ENCODE measurements at regions not wholly inside any gene's neighbourhood (a gene's known extent, or its start where the extent isn't known, plus 50 kb on each side); places are given as distances from the start of the nearest gene placed in this dataset.
A peak's percentile ranks its signal among the peaks of the same experiment; 100 is the strongest.
"Not testable (repeated sequence)": the region's sequence is repeated elsewhere in the genome, so short reads cannot be mapped to it uniquely, and the experiment has no call there.

DNA sequence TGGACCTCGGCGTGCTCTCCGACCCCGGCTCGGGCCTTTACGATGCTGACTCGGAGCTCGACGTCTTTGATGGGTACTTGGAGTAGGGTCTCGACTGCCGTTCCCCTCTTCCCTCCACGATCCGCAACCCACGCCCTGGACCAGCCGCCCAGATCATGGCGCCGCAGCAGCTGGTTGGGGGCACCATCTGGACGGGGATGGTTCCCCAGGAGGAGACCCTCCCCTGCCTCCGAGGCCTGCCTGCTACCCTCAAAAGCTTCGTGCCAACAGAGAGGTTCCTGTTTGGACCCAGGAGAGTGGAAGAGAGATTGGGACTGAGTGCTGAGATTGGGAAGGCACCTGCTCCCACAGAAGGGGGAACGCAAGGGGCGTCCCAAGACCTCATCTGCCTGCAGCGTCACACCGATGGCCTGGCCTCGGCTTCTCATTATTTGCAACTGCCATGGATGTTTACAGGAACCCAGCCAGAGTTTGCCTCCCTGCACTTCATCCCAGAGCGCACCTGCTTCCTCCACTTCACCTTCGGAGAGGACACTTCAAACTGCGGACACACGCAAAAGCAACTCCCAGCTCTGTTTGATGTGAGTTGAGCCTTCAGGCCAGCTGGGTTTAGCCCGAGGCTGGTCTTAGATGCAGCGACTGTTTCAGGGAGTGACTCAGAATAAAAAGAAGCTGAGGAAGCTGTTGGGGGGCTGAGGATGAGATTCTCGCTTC is 58.9 kb downstream of the GOLGA6L7 start:
- H3K9me3 Mint-ChIP-seq (ENCODE audit: insufficient read depth); H3K36me3 Mint-ChIP-seq (ENCODE audit: low read depth); H3K4me1 Mint-ChIP-seq (ENCODE audit: low read depth); POLR2A ChIA-PET; H3K27ac Mint-ChIP-seq: not testable (repeated sequence)
- ATAC-seq (peak; percentile 74), DNase-seq (peak; percentile 33)
- peak overlapping the region; percentile 26 for H3K4me3 Mint-ChIP-seq
- CTCF ChIA-PET, result interaction anchor here (1.0 kb wide), 1 partner anchor 185 kb away, joined by 4 read pairs; no protein-coding TSS in a partner anchor
- peaks cover 42% of the 10 kb centered on the region for H3K27me3 Mint-ChIP-seq (ENCODE audit: low read depth)

DNA sequence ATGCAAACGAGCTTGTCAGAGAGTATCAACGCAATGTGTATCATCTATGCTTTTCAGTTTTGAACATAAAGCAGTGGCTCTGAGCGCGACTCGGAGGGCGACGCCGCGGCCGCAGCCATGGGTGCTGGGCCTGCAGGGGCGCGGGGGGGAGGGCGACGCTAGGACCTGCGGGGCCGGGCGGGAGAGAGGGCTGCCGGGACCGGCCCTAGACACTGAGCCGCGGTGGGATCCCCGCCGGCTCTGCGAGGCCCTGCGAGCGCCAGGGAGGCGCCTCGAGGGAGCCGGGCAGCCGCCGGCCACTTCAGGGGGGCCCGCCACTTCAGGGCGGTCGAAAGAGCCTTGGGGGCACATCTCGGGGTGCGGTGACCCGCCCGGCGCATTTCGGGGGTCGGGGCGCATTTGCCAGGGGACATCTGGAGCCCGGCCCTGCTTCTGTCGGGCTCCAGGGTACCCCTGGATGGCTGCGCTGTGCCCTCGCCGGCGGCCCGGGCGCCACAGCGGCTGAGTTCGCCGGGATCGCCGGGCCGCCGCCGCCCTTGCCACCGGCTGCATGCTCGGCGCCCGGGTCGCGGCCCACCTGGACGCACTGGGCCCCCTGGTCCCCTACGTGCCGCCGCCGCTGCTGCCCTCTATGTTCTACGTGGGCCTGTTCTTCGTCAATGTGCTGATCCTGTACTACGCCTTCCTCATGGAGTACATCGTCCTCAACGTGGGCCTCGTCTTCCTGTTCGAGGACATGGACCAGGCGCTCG is 59.6 kb downstream of the GOLGA6L7 start:
- CTCF ChIA-PET; H3K27ac Mint-ChIP-seq; H3K9me3 Mint-ChIP-seq (ENCODE audit: insufficient read depth); POLR2A ChIA-PET; H3K4me1 Mint-ChIP-seq (ENCODE audit: low read depth); H3K36me3 Mint-ChIP-seq (ENCODE audit: low read depth); H3K4me3 Mint-ChIP-seq; DNase-seq: not testable (repeated sequence)
- ATAC-seq, result peak; percentile 78
- H3K27me3 Mint-ChIP-seq (ENCODE audit: low read depth), result peaks cover 42% of the 10 kb centered on the region

DNA sequence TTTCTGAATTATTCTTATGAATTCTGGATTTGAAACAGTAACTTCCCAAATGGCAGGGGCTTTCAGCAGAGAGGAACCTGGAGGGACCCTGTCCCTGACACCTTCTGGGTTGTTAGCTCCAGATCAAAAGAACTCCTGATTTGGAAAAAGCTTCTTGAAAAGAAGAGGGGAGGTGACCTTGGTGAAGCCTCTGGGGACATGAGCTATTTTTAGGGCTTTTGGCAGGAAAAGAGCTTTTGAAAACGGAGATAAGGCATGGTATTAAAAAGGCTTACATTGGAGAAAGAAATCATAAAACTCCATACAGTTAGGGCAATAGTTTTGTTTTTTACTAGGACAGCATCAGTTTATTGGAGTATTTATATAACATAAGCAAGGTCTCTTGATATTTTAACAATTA is 60.3 kb downstream of the GOLGA6L7 start:
- H3K4me1 Mint-ChIP-seq (ENCODE audit: low read depth); ATAC-seq; H3K4me3 Mint-ChIP-seq; H3K36me3 Mint-ChIP-seq (ENCODE audit: low read depth); POLR2A ChIA-PET; H3K27ac Mint-ChIP-seq; DNase-seq; CTCF ChIA-PET; H3K9me3 Mint-ChIP-seq (ENCODE audit: insufficient read depth): not testable (repeated sequence)
- peaks cover 40% of the 10 kb centered on the region for H3K27me3 Mint-ChIP-seq (ENCODE audit: low read depth)

DNA sequence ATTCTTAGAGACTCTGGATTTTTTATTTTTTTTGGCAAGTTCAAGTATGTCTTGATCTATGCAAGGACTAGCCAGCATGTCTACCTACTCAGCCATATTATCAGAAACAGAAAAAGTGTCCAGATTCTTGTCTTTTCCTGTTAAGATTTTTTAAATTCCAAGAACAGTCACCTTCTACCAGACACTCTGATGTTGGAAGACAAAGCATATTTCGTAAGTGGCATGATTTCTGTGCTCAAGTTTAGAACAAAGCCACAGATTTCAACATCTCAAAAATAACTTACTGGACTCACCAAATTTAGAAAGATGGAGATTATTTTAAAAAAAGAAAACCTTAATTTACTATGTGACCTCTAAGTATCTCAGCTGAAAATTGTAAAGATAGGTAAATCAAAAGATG is 61.9 kb downstream of the GOLGA6L7 start:
- Mint-ChIP-seq H3K4me3 (no peak overlapping the region), H3K27me3 (ENCODE audit: low read depth) (peaks cover 30% of the 10 kb centered on the region), H3K27ac (no peak overlapping the region), H3K4me1 (ENCODE audit: low read depth) (peaks cover 4% of the 10 kb centered on the region), H3K36me3 (ENCODE audit: low read depth) (no peaks in the 10 kb centered on the region), H3K9me3 (ENCODE audit: insufficient read depth) (no peaks in the 10 kb centered on the region)
- ChIA-PET POLR2A (no interaction called here), CTCF (interaction anchor here (0.8 kb wide), 1 partner anchor 302 kb away, joined by 3 read pairs; no protein-coding TSS in a partner anchor)
- DNase-seq (no peak), ATAC-seq (no peak)

DNA sequence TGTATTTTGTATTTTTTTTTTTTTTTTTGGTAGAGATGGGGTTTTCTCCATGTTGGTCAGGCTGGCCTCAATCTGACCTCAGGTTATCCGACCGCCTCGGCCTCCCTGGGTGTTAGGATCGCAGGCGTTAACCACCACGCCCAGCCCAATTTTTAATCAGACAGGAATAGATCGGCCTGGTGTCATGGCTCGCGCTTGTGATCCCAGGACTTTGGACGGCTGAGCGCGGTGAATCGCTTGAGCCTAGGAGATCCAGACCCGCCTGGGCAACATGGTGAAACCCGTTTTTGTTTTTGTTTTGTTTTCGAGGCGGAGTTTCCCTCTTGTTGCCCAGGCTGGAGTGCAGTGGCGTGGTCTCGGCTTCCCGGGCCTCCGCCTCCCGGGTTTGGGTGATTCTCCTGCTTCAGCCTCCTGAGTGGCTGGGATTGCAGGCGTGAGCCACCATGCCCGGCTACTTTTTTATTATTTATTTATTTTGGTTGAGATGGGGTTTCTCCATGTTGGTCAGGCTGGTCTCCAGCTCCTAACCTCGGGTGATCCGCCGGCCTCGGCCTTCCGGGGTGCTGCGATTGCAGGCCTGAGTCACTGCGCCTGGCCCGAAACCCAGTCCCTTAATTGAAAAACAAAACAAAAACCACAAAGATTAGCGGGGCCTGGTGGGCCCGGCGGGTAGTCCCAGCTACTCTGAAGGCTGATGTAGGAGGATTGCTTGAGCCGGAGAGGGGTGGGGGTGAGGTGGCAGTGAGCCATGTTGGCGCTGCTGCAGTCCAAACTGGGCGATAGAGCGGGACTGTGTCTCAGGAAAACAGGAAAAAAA is 63.9 kb downstream of the GOLGA6L7 start:
- H3K27me3 Mint-ChIP-seq (ENCODE audit: low read depth), result peaks cover 29% of the 10 kb centered on the region
- H3K9me3 Mint-ChIP-seq (ENCODE audit: insufficient read depth); ATAC-seq; H3K4me1 Mint-ChIP-seq (ENCODE audit: low read depth); H3K27ac Mint-ChIP-seq; H3K4me3 Mint-ChIP-seq; CTCF ChIA-PET; H3K36me3 Mint-ChIP-seq (ENCODE audit: low read depth); POLR2A ChIA-PET; DNase-seq: not testable (repeated sequence)

DNA sequence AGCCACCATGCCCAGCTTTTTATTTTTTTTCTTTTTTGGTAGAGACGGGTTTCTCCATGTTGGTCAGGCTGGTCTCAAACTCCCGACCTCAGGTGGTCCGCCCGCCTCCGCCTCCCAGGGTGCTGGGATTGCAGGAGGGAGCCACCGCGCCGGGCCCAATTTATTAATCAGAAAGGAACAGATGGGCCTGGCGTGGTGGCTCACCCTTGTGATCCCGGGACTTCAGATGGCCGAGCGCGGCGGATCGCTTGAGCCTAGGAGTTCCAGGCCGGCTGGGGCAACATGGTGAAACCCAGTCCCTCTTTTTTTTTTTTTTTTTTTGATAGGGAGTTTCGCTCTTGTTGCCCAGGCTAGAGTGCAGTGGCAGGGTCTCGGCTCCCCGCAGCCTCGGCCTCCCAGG is 64.6 kb downstream of the GOLGA6L7 start:
- Mint-ChIP-seq H3K4me1 (ENCODE audit: low read depth) (no peaks in the 10 kb centered on the region), H3K27ac (no peak overlapping the region), H3K9me3 (ENCODE audit: insufficient read depth) (no peaks in the 10 kb centered on the region), H3K36me3 (ENCODE audit: low read depth) (no peaks in the 10 kb centered on the region), H3K27me3 (ENCODE audit: low read depth) (peaks cover 28% of the 10 kb centered on the region), H3K4me3 (no peak overlapping the region)
- ChIA-PET POLR2A (no interaction called here), CTCF (no interaction called here)
- no peak for ATAC-seq
- no peak for DNase-seq

DNA sequence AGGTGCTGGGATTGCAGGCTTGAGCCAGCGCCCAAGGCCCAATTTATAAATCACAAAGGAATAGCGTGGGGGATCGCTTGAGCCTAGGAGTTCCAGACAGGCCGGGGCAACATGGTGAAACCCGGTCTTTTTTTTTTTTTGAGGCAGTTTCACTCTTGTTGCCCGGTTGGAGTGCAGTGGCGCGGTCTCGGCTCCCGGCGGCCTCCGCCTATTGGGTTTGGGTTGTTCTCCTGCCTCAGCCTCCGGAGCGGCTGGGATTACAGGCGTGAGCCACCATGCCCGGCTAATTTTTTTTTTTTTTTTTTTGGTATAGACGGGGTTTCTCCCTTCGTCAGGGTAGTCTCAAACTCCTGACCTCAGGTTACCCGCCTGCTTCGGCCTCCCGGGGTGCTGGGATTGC is 65.0 kb downstream of the GOLGA6L7 start:
- DNase-seq, result no peak
- ATAC-seq, result no peak
- peaks cover 26% of the 10 kb centered on the region for H3K27me3 Mint-ChIP-seq (ENCODE audit: low read depth)
- no peak overlapping the region for H3K4me3 Mint-ChIP-seq
- CTCF ChIA-PET, result no interaction called here
- no peaks in the 10 kb centered on the region for H3K36me3 Mint-ChIP-seq (ENCODE audit: low read depth)
- no peaks in the 10 kb centered on the region for H3K4me1 Mint-ChIP-seq (ENCODE audit: low read depth)
- POLR2A ChIA-PET, result no interaction called here
- no peak overlapping the region for H3K27ac Mint-ChIP-seq
- H3K9me3 Mint-ChIP-seq (ENCODE audit: insufficient read depth), result no peaks in the 10 kb centered on the region

DNA sequence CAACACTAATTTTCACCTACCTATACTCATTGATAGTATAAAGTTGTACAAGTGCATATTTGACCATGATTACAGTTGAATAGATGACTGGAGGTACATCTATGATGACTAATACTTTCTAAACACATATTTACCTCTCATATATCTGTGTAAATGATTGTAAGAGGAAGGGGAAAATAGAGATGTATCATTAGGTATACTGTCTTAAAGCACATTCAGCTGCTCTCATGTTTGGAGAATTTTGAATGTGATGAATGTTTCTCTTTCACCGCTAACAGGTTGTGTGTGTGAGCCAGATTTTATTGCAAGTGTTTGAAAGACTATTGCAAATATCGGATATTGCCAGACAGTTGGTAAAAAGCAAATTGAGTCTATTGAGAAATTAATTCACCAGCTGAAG is 66.2 kb upstream of the GOLGA8M start:
- H3K4me1 Mint-ChIP-seq (ENCODE audit: low read depth); ATAC-seq; H3K4me3 Mint-ChIP-seq; H3K36me3 Mint-ChIP-seq (ENCODE audit: low read depth); H3K27ac Mint-ChIP-seq; H3K9me3 Mint-ChIP-seq (ENCODE audit: insufficient read depth); DNase-seq; POLR2A ChIA-PET; H3K27me3 Mint-ChIP-seq (ENCODE audit: low read depth): not testable (repeated sequence)
- CTCF ChIA-PET, result interaction anchor here (0.6 kb wide), 1 partner anchor 210 kb away, joined by 3 read pairs; no protein-coding TSS in a partner anchor

DNA sequence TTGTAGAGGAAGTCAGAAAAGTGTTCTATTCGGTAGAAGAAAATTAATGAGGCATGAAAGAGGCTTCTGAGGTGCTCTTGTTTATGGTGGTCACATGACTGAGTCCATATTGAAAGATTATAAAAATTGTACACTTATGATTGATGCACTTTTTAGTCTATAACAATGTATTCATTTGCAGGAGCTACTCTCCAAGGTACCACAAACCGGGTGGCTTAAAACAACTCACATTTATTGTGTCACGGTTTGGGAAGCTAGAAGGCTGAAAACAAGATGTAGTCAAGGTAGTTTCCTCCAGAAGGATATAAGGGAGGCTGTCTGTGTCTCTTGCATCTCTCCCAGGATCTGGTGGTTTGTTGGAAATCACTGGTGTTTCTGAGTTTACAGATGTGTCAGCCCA is 60.6 kb upstream of the GOLGA8M start:
- ATAC-seq; H3K4me1 Mint-ChIP-seq (ENCODE audit: low read depth); H3K9me3 Mint-ChIP-seq (ENCODE audit: insufficient read depth); CTCF ChIA-PET; H3K4me3 Mint-ChIP-seq; H3K27ac Mint-ChIP-seq; POLR2A ChIA-PET; H3K36me3 Mint-ChIP-seq (ENCODE audit: low read depth); DNase-seq; H3K27me3 Mint-ChIP-seq (ENCODE audit: low read depth): not testable (repeated sequence)

Data from activated CD8-positive, alpha-beta T cell treated with anti-CD3 and anti-CD28 coated beads, Interleukin-2, amount 10 ng/mL, durations not matched to agents 7 days and 5 days (primary cell).